ENCODE measurements at regions not wholly inside any gene's neighbourhood (a gene's known extent, or its start where the extent isn't known, plus 50 kb on each side); places are given as distances from the start of the nearest gene placed in this dataset.

- DNase-seq = no peak
- intact Hi-C loops (cut with DNase I; ENCODE audit: low total_unique reads) = no loop called here
- Histone ChIP-seq H3K27ac (no peak overlapping the region), H3K27me3 (no peaks in the 10 kb centered on the region), H3K36me3 (no peaks in the 10 kb centered on the region), H3K9me3 (no peaks in the 10 kb centered on the region), H3K4me3 (no peak overlapping the region), H3K4me1 (no peaks in the 10 kb centered on the region)
- no peak for TF ChIP-seq POLR2A (IDR thresholded peaks at IDR 0.05)
- no peak for TF ChIP-seq CTCF (IDR thresholded peaks at IDR 0.05)
These were observed 53.1 kb downstream of the ATXN3L start for GRCh38 chrX:13266641-13267345.

GRCh38 chrX:13265549-13266132 lies 54.2 kb downstream of the ATXN3L start:
- Histone ChIP-seq H3K27ac (no peak overlapping the region), H3K9me3 (no peaks in the 10 kb centered on the region), H3K36me3 (no peaks in the 10 kb centered on the region), H3K27me3 (no peaks in the 10 kb centered on the region), H3K4me1 (no peaks in the 10 kb centered on the region), H3K4me3 (no peak overlapping the region)
- DNase-seq = no peak
- TF ChIP-seq CTCF (IDR thresholded peaks at IDR 0.05) (no peak), POLR2A (IDR thresholded peaks at IDR 0.05) (no peak)
- intact Hi-C loops (cut with DNase I; ENCODE audit: low total_unique reads) = no loop called here

GRCh38 chrX:13265111-13265510 lies 54.7 kb downstream of the ATXN3L start:
- no peaks in the 10 kb centered on the region for H3K4me1 ChIP-seq
- no peak for DNase-seq
- no peak overlapping the region for H3K4me3 ChIP-seq
- intact Hi-C loops (cut with DNase I; ENCODE audit: low total_unique reads) = no loop called here
- H3K36me3 ChIP-seq = no peaks in the 10 kb centered on the region
- no peak for TF ChIP-seq POLR2A (IDR thresholded peaks at IDR 0.05)
- no peak for TF ChIP-seq CTCF (IDR thresholded peaks at IDR 0.05)
- no peaks in the 10 kb centered on the region for H3K9me3 ChIP-seq
- H3K27me3 ChIP-seq = no peaks in the 10 kb centered on the region
- H3K27ac ChIP-seq = no peak overlapping the region

GRCh38 chrX:13263560-13264251 lies 56.1 kb downstream of the ATXN3L start:
- Histone ChIP-seq H3K27ac (no peak overlapping the region), H3K9me3 (no peaks in the 10 kb centered on the region), H3K4me1 (no peaks in the 10 kb centered on the region), H3K4me3 (no peak overlapping the region), H3K27me3 (no peaks in the 10 kb centered on the region), H3K36me3 (no peaks in the 10 kb centered on the region)
- intact Hi-C loops (cut with DNase I; ENCODE audit: low total_unique reads) = no loop called here
- no peak for TF ChIP-seq CTCF (IDR thresholded peaks at IDR 0.05)
- no peak for TF ChIP-seq POLR2A (IDR thresholded peaks at IDR 0.05)
- DNase-seq = no peak

- no peaks in the 10 kb centered on the region for H3K27me3 ChIP-seq
- TF ChIP-seq POLR2A (IDR thresholded peaks at IDR 0.05) (no peak), CTCF (IDR thresholded peaks at IDR 0.05) (no peak)
- no peak overlapping the region for H3K4me3 ChIP-seq
- no peaks in the 10 kb centered on the region for H3K9me3 ChIP-seq
- H3K27ac ChIP-seq = no peak overlapping the region
- intact Hi-C loops (cut with DNase I; ENCODE audit: low total_unique reads) = no loop called here
- no peaks in the 10 kb centered on the region for H3K4me1 ChIP-seq
- H3K36me3 ChIP-seq = no peaks in the 10 kb centered on the region
- DNase-seq = no peak
These were observed 58.5 kb downstream of the ATXN3L start for GRCh38 chrX:13261348-13261747.
